ENCODE measurements at regions not wholly inside any gene's neighbourhood (a gene's known extent, or its start where the extent isn't known, plus 50 kb on each side); places are given as distances from the start of the nearest gene placed in this dataset.

- H3K4me3 ChIP-seq (ENCODE audit: low read depth, low read length), result no peak overlapping the region
- TF ChIP-seq, protein P1, sequence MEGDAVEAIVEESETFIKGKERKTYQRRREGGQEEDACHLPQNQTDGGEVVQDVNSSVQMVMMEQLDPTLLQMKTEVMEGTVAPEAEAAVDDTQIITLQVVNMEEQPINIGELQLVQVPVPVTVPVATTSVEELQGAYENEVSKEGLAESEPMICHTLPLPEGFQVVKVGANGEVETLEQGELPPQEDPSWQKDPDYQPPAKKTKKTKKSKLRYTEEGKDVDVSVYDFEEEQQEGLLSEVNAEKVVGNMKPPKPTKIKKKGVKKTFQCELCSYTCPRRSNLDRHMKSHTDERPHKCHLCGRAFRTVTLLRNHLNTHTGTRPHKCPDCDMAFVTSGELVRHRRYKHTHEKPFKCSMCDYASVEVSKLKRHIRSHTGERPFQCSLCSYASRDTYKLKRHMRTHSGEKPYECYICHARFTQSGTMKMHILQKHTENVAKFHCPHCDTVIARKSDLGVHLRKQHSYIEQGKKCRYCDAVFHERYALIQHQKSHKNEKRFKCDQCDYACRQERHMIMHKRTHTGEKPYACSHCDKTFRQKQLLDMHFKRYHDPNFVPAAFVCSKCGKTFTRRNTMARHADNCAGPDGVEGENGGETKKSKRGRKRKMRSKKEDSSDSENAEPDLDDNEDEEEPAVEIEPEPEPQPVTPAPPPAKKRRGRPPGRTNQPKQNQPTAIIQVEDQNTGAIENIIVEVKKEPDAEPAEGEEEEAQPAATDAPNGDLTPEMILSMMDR (IDR thresholded peaks at IDR 0.05; ENCODE audit: control insufficient read depth, extremely low read depth, insufficient read depth), result no peak
- DNase-seq (ENCODE audit: low read depth), result no peak
Measured at GRCh38 chr2:53173698-53174455, 593.7 kb upstream of the CHAC2 start.

GRCh38 chr2:53173091-53173490, 594.5 kb upstream of the CHAC2 start:
- TF ChIP-seq, protein P1 (IDR thresholded peaks at IDR 0.05; ENCODE audit: control insufficient read depth, extremely low read depth, insufficient read depth), result no peak

DNA sequence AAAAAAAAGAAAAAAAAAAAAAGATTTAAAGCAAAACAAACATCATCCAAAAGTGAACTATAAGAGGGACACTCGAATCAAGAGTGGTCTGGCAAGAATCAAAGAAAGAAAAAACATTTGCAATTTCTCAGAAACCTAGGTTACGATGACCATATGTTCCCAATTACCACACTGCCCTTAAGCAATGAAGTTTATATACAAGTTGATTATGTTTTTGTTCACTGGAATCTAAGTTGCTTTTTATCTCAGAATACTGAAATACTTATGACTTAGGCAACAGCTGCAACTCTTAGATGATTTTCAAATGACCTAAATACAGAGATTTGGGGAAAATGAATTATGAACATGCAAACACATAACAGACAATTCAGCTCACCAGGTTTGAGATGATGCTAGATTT, 597.1 kb upstream of the CHAC2 start:
- DNase-seq (ENCODE audit: low read depth), result no peak
- H3K4me3 ChIP-seq (ENCODE audit: low read depth, low read length), result no peak overlapping the region
- TF ChIP-seq, protein P1 (IDR thresholded peaks at IDR 0.05; ENCODE audit: control insufficient read depth, extremely low read depth, insufficient read depth), result no peak

More at GRCh38 chr2:53173091-53173490, 594.5 kb upstream of the CHAC2 start:
- no peak overlapping the region for H3K4me3 ChIP-seq (ENCODE audit: low read depth, low read length)
- no peak for DNase-seq (ENCODE audit: low read depth)

- no peak overlapping the region for H3K4me3 ChIP-seq (ENCODE audit: low read depth, low read length)
- no peak for DNase-seq (ENCODE audit: low read depth)
- TF ChIP-seq, protein P1 (IDR thresholded peaks at IDR 0.05; ENCODE audit: control insufficient read depth, extremely low read depth, insufficient read depth), result no peak
Measured at GRCh38 chr2:53167227-53167626, 600.4 kb upstream of the CHAC2 start.

DNA sequence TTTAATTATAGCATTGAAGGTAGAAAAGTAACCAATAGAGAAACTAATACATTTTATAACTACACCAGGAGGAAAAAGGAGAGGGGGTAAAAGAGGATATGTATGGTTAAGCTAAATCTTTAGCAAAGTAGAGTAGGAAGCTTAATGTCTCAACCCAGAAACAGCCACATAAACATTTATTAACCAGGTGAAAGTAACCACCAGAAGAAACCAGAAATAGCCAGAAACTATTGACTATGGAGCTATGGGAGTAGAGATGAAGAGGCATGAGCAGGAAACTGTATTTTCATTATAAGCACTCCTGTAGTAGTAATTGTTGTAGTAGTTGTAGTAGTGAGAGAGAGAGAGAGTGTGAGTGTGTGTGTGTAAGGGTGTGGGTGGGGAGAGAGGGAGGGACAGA, 617.5 kb upstream of the CHAC2 start:
- DNase-seq (ENCODE audit: low read depth), result no peak
- no peak overlapping the region for H3K4me3 ChIP-seq (ENCODE audit: low read depth, low read length)
- TF ChIP-seq, protein P1 (IDR thresholded peaks at IDR 0.05; ENCODE audit: control insufficient read depth, extremely low read depth, insufficient read depth), result no peak

DNA sequence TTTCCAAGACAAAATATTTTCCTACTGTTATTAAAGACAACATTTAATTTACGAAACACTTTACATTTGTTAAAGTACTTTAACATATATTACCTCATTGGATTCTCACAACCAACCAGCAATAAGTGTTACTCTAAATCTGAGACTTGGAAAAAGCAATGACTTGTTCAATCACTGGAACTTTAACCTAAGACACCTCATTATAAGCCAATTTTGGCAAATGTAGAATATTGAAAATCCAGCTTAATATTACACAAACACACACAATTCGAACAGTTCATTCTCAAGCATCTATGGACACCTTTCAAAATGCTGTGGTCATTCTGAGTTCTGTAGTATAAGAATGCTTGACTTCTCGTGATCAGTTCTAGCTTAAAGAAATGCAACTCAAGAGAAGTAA, 619.4 kb upstream of the CHAC2 start:
- no peak for DNase-seq (ENCODE audit: low read depth)
- H3K4me3 ChIP-seq (ENCODE audit: low read depth, low read length), result no peak overlapping the region
- TF ChIP-seq, protein P1 (IDR thresholded peaks at IDR 0.05; ENCODE audit: control insufficient read depth, extremely low read depth, insufficient read depth), result no peak

DNA sequence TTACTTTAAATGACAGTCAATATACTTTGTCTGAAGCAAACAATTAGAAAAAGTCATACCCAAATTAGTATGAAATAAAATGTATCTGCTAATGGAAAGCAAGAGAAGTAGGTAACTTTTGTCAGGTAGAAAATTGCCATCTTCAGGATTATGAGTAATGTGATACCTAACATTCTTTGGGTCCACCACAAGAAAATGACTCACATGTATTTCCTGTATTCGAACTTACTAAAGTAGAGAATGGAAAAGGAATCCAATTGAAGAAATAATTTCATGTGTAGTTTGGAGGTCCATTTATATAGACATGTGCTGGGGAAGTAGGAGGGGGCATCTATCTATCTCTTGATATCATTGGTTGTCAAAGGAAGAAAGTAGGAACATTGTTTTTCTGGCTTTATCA, 636.2 kb upstream of the CHAC2 start:
- no peak for DNase-seq (ENCODE audit: low read depth)
- TF ChIP-seq, protein P1 (IDR thresholded peaks at IDR 0.05; ENCODE audit: control insufficient read depth, extremely low read depth, insufficient read depth), result no peak
- no peak overlapping the region for H3K4me3 ChIP-seq (ENCODE audit: low read depth, low read length)

All from LNCaP clone FGC (cell line).